ENCODE measurements at regions not wholly inside any gene's neighbourhood (a gene's known extent, or its start where the extent isn't known, plus 50 kb on each side); places are given as distances from the start of the nearest gene placed in this dataset.

DNA sequence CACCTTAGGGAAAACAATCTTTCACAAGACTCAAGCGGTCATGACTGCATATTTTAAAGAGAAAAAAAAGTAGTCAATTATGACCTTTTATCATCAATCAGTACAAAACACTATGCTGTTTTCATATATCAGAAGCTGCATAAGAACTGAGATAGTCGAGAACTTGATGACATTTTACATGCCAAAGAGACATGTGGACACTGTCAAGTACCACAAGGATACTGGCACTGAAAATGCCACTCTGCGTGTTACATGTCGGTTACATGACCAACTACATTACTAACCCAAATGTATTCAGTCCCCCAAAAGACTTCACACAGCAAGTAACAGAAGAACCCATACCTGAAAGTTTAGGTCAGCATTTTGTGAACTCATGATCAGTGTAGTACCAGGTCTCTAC lies 975.0 kb upstream of the ADGRL4 start:
- H3K9me3 ChIP-seq (replicated peaks; ENCODE audit: insufficient read depth, low read length): no peaks in the 10 kb centered on the region
- no peak overlapping the region for H3K9ac ChIP-seq (ENCODE audit: low read length)
- no peaks in the 10 kb centered on the region for H4K20me1 ChIP-seq (ENCODE audit: insufficient read depth, low read length)
- H3K27me3 ChIP-seq (replicated peaks; ENCODE audit: insufficient read depth, low read length): no peaks in the 10 kb centered on the region
- H3K36me3 ChIP-seq (replicated peaks; ENCODE audit: insufficient read depth, low read length): no peaks in the 10 kb centered on the region
- H3K79me2 ChIP-seq (ENCODE audit: low read length): no peaks in the 10 kb centered on the region
- H3K4me3 ChIP-seq (ENCODE audit: low read length): no peak overlapping the region
- TF ChIP-seq, protein P1, sequence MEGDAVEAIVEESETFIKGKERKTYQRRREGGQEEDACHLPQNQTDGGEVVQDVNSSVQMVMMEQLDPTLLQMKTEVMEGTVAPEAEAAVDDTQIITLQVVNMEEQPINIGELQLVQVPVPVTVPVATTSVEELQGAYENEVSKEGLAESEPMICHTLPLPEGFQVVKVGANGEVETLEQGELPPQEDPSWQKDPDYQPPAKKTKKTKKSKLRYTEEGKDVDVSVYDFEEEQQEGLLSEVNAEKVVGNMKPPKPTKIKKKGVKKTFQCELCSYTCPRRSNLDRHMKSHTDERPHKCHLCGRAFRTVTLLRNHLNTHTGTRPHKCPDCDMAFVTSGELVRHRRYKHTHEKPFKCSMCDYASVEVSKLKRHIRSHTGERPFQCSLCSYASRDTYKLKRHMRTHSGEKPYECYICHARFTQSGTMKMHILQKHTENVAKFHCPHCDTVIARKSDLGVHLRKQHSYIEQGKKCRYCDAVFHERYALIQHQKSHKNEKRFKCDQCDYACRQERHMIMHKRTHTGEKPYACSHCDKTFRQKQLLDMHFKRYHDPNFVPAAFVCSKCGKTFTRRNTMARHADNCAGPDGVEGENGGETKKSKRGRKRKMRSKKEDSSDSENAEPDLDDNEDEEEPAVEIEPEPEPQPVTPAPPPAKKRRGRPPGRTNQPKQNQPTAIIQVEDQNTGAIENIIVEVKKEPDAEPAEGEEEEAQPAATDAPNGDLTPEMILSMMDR (IDR thresholded peaks at IDR 0.05; ENCODE audit: low read length): no peak
- TF ChIP-seq EZH2 (optimal IDR thresholded peaks at IDR 0.05; ENCODE audit: low read depth, low read length) (no peak), EZH2phosphoT487 (IDR thresholded peaks at IDR 0.05; ENCODE audit: low read length) (no peak)
- no peaks in the 10 kb centered on the region for H3F3A ChIP-seq (ENCODE audit: insufficient read depth, low read length)
- H3K27ac ChIP-seq (ENCODE audit: low read length): no peak overlapping the region
- H3K4me2 ChIP-seq (ENCODE audit: low read depth, low read length): no peak overlapping the region
- no peak overlapping the region for H2AFZ ChIP-seq (ENCODE audit: low read length)
- H3K4me1 ChIP-seq (ENCODE audit: low read length): no peaks in the 10 kb centered on the region
- DNase-seq: no peak
- H3K9me2 ChIP-seq (replicated peaks; ENCODE audit: insufficient read depth, low read length): no peaks in the 10 kb centered on the region

DNA sequence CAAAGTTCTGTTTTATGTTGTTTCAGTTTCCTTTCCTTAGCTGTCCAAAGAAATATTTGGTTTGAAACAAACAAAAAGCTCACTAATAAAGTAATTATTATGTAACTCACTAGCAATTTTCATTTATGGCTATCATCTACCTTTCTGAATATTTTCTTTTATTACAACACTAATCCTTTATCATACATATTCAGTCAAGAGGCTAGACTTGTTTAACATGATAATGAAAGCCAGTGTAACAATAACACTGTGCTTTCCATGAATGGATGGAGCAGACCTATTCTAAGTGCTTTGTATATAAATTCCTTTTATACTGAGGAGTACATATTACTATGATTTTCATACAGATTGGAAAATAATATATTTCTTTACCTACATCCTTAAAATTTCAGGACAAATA lies 972.8 kb upstream of the ADGRL4 start:
- no peaks in the 10 kb centered on the region for H3F3A ChIP-seq (ENCODE audit: insufficient read depth, low read length)
- H3K27ac ChIP-seq (ENCODE audit: low read length): no peak overlapping the region
- H3K4me3 ChIP-seq (ENCODE audit: low read length): no peak overlapping the region
- no peak for TF ChIP-seq EZH2 (optimal IDR thresholded peaks at IDR 0.05; ENCODE audit: low read depth, low read length)
- TF ChIP-seq EZH2phosphoT487 (IDR thresholded peaks at IDR 0.05; ENCODE audit: low read length): no peak
- TF ChIP-seq, protein P1 (IDR thresholded peaks at IDR 0.05; ENCODE audit: low read length): no peak
- no peak overlapping the region for H3K9ac ChIP-seq (ENCODE audit: low read length)
- no peaks in the 10 kb centered on the region for H3K4me1 ChIP-seq (ENCODE audit: low read length)
- no peak overlapping the region for H2AFZ ChIP-seq (ENCODE audit: low read length)
- H3K79me2 ChIP-seq (ENCODE audit: low read length): no peaks in the 10 kb centered on the region
- H3K27me3 ChIP-seq (replicated peaks; ENCODE audit: insufficient read depth, low read length): no peaks in the 10 kb centered on the region
- no peaks in the 10 kb centered on the region for H3K9me2 ChIP-seq (replicated peaks; ENCODE audit: insufficient read depth, low read length)
- H3K9me3 ChIP-seq (replicated peaks; ENCODE audit: insufficient read depth, low read length): no peaks in the 10 kb centered on the region
- H4K20me1 ChIP-seq (ENCODE audit: insufficient read depth, low read length): no peaks in the 10 kb centered on the region
- H3K4me2 ChIP-seq (ENCODE audit: low read depth, low read length): no peak overlapping the region
- DNase-seq: no peak
- no peaks in the 10 kb centered on the region for H3K36me3 ChIP-seq (replicated peaks; ENCODE audit: insufficient read depth, low read length)

DNA sequence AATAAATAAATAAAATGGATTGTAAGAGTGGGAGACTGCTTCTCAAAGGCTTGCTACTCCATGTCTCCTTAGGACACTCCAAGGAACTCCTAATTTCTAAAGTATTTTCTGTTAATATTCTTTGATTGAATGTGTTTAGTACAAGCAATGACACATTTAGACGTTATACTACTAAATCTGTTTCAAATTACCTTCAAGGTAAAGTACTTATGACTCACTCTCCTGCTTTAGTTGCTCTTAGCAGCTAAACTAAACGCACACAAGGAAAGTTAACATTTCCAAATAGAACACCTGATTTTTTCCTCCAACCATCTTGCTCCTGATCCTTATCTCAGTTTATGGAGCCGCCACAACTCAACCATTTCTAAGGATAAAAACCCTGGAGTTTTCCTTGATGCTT lies 969.8 kb upstream of the ADGRL4 start:
- TF ChIP-seq, protein P1 (IDR thresholded peaks at IDR 0.05; ENCODE audit: low read length): no peak
- no peak for TF ChIP-seq EZH2 (optimal IDR thresholded peaks at IDR 0.05; ENCODE audit: low read depth, low read length)
- no peak for TF ChIP-seq EZH2phosphoT487 (IDR thresholded peaks at IDR 0.05; ENCODE audit: low read length)
- Histone ChIP-seq H3K9me3 (replicated peaks; ENCODE audit: insufficient read depth, low read length) (no peaks in the 10 kb centered on the region), H3K27ac (ENCODE audit: low read length) (no peak overlapping the region)

More for the DNA sequence above, 969.8 kb upstream of the ADGRL4 start:
- Histone ChIP-seq H3F3A (ENCODE audit: insufficient read depth, low read length) (no peaks in the 10 kb centered on the region), H3K27me3 (replicated peaks; ENCODE audit: insufficient read depth, low read length) (no peaks in the 10 kb centered on the region), H4K20me1 (ENCODE audit: insufficient read depth, low read length) (no peaks in the 10 kb centered on the region), H3K79me2 (ENCODE audit: low read length) (no peaks in the 10 kb centered on the region), H3K4me2 (ENCODE audit: low read depth, low read length) (no peak overlapping the region), H3K4me3 (ENCODE audit: low read length) (no peak overlapping the region), H3K4me1 (ENCODE audit: low read length) (no peaks in the 10 kb centered on the region), H2AFZ (ENCODE audit: low read length) (no peak overlapping the region), H3K36me3 (replicated peaks; ENCODE audit: insufficient read depth, low read length) (no peaks in the 10 kb centered on the region), H3K9ac (ENCODE audit: low read length) (no peak overlapping the region), H3K9me2 (replicated peaks; ENCODE audit: insufficient read depth, low read length) (no peaks in the 10 kb centered on the region)
- DNase-seq: no peak

Measured in MM.1S (cell line).